Common myeloid progenitor, CD34-positive (primary cell): ENCODE measurements at regions not wholly inside any gene's neighbourhood (a gene's known extent, or its start where the extent isn't known, plus 50 kb on each side); places are given as distances from the start of the nearest gene placed in this dataset.
A peak's percentile ranks its signal among the peaks of the same experiment; 100 is the strongest.

Source experiments
- CTCF ChIA-PET: fragments of 350-600 bp; sonication (Branson Sonifier 250); formaldehyde crosslinking; loops from one replicate; lab custom pipeline; 2021; ENCODE audit warnings: antibody characterized with exemption; lab: Charles Lee
- POLR2A ChIA-PET: fragments of 350-600 bp; sonication (Branson Sonifier 250); formaldehyde crosslinking; loops from one replicate; lab custom pipeline; 2021; ENCODE audit warnings: antibody characterized with exemption; lab: Charles Lee
- DNase-seq, 3 donors: peaks; one replicate each; pipeline versions ENCODE4 v3.0.0 to v3.0.0-alpha.2; 2013
- H3K27ac ChIP-seq, 2 experiments: 1 replicate in 1 of 2; 2 replicates in 1 of 2; pipeline ENCODE4 v1.7.0; 2013; ENCODE audit warnings: inconsistent platforms in 2 of 2, low read length in 2 of 2, mild to moderate bottlenecking in 2 of 2, low read depth in 1 of 2, moderate library complexity in 1 of 2; ENCODE audit not compliant: severe bottlenecking in 2 of 2, insufficient read depth in 1 of 2, poor library complexity in 1 of 2
- H3K27me3 ChIP-seq, 5 experiments: replicated peaks in 2 of 5; 1 replicate in 3 of 5; 2 replicates in 2 of 5; pipeline versions ENCODE4 v1.6.1 to v1.7.0; 2013; ENCODE audit warnings: low read length in 4 of 5, mild to moderate bottlenecking in 2 of 5, moderate library complexity in 2 of 5, inconsistent platforms in 1 of 5; ENCODE audit not compliant: insufficient read depth in 5 of 5, control insufficient read depth in 4 of 5
- H3K36me3 ChIP-seq, 4 experiments: 1 replicate in 2 of 4; 2 replicates in 2 of 4; pipeline versions ENCODE4 v1.6.1 to v1.7.0; 2013; ENCODE audit warnings: low read length in 3 of 4, control low read depth in 1 of 4, mild to moderate bottlenecking in 1 of 4; ENCODE audit not compliant: control insufficient read depth in 4 of 4, insufficient read depth in 4 of 4
- H3K4me1 ChIP-seq, 4 experiments: 1 replicate in 3 of 4; 2 replicates in 1 of 4; pipeline versions ENCODE4 v1.6.1 to v1.7.1; 2013; ENCODE audit warnings: low read length in 3 of 4, mild to moderate bottlenecking in 3 of 4, control low read depth in 1 of 4, inconsistent platforms in 1 of 4, moderate library complexity in 1 of 4; ENCODE audit not compliant: control insufficient read depth in 4 of 4, insufficient read depth in 4 of 4; ENCODE audit errors: control extremely low read depth in 1 of 4
- H3K4me3 ChIP-seq, 7 experiments: 1 replicate in 4 of 7; 2 replicates in 3 of 7; pipeline versions ENCODE4 v1.5.1 to v1.7.0; 2013; ENCODE audit warnings: mild to moderate bottlenecking in 7 of 7, low read length in 6 of 7, moderate library complexity in 6 of 7, inconsistent platforms in 2 of 7, low read depth in 2 of 7, control low read depth in 1 of 7; ENCODE audit not compliant: insufficient read depth in 4 of 7, control insufficient read depth in 1 of 7; ENCODE audit errors: extremely low read depth in 1 of 7
- H3K9me3 ChIP-seq, 5 experiments: 1 replicate in 4 of 5; 2 replicates in 1 of 5; pipeline versions ENCODE4 v1.6.1 to v1.7.1; 2013; ENCODE audit warnings: low read length in 4 of 5, mild to moderate bottlenecking in 2 of 5, inconsistent platforms in 1 of 5, low read depth in 1 of 5, moderate library complexity in 1 of 5; ENCODE audit not compliant: control insufficient read depth in 4 of 5, insufficient read depth in 2 of 5; ENCODE audit errors: control extremely low read depth in 1 of 5
- WGBS: methylation state at CpG from one replicate; pipeline ENCODE4 v1.1.5; 2013; ENCODE audit not compliant: insufficient coverage; 5-methylcytosine and 5-hydroxymethylcytosine counted together

- no CpG with 5 or more reads among the region's 5 CpGs for WGBS
- Histone ChIP-seq H3K36me3 (no peaks in the 10 kb centered on the region), H3K27me3 (no peaks in the 10 kb centered on the region), H3K4me3 (peak overlapping the region in 1 of 7 experiments; percentile 39), H3K27ac (no peak overlapping the region), H3K9me3 (peaks cover 0 to 3% (median 0%) of the 10 kb centered on the region in 5 experiments), H3K4me1 (peaks cover 0 to 1% (median 0%) of the 10 kb centered on the region in 4 experiments)
- POLR2A ChIA-PET: no interaction called here
- CTCF ChIA-PET: interaction anchor here (0.6 to 1.3 kb wide), 11 partner anchors 8 to 783 kb away, joined by 3 to 4 read pairs (median 3); partner anchors contain the start of gene FER
- DNase-seq: peak; percentile 70 to 88 (median 85)
Measured at GRCh38 chr5:108681079-108681921, 66.4 kb upstream of the FER start.

GRCh38 chr5:108678091-108678490 is 69.6 kb upstream of the FER start:
- DNase-seq: no peak
- Histone ChIP-seq H3K4me1 (peaks cover 0 to 1% (median 0%) of the 10 kb centered on the region in 4 experiments), H3K27me3 (no peaks in the 10 kb centered on the region), H3K36me3 (no peaks in the 10 kb centered on the region), H3K27ac (no peak overlapping the region), H3K4me3 (no peak overlapping the region), H3K9me3 (peaks cover 0 to 1% (median 0%) of the 10 kb centered on the region in 5 experiments)
- WGBS: 100% methylated on average over 4 of the region's 4 CpGs
- ChIA-PET CTCF (interaction anchor here (0.7 to 1.1 kb wide), 2 partner anchors 15 to 36 kb away, joined by 3 to 4 read pairs; no protein-coding TSS in a partner anchor), POLR2A (no interaction called here)

- POLR2A ChIA-PET: no interaction called here
- Histone ChIP-seq H3K36me3 (no peaks in the 10 kb centered on the region), H3K4me3 (no peak overlapping the region), H3K27me3 (no peaks in the 10 kb centered on the region), H3K9me3 (no peaks in the 10 kb centered on the region), H3K4me1 (no peaks in the 10 kb centered on the region), H3K27ac (no peak overlapping the region)
- 96% methylated on average over 4 of the region's 5 CpGs for WGBS
- CTCF ChIA-PET: interaction anchor here (0.7 to 1.0 kb wide), 2 partner anchors 11 to 243 kb away, joined by 3 read pairs; no protein-coding TSS in a partner anchor
- no peak for DNase-seq
Measured at GRCh38 chr5:108675736-108676135, 72.0 kb upstream of the FER start.

GRCh38 chr5:108672639-108673038 is 75.1 kb upstream of the FER start:
- ChIA-PET CTCF (interaction anchor here (0.9 to 1.1 kb wide), 2 partner anchors 20 to 23 kb away, joined by 3 read pairs; no protein-coding TSS in a partner anchor), POLR2A (no interaction called here)

GRCh38 chr5:108670591-108671289 is 77.0 kb upstream of the FER start:
- WGBS: 95% methylated on average over 7 of the region's 7 CpGs
- CTCF ChIA-PET: interaction anchor here (1.1 kb wide), 1 partner anchor 33 kb away, joined by 3 read pairs; no protein-coding TSS in a partner anchor

More at GRCh38 chr5:108672639-108673038, 75.1 kb upstream of the FER start:
- no peaks in the 10 kb centered on the region for H3K9me3 ChIP-seq
- no peak overlapping the region for H3K4me3 ChIP-seq
- DNase-seq: no peak
- H3K36me3 ChIP-seq: no peaks in the 10 kb centered on the region
- no peaks in the 10 kb centered on the region for H3K4me1 ChIP-seq
- H3K27me3 ChIP-seq: no peaks in the 10 kb centered on the region
- 66% methylated on average over 2 of the region's 2 CpGs for WGBS
- H3K27ac ChIP-seq: no peak overlapping the region

GRCh38 chr5:108669462-108669861 is 78.2 kb upstream of the FER start:
- WGBS: no CpG with 5 or more reads among the region's 1 CpG
- Histone ChIP-seq H3K9me3 (no peaks in the 10 kb centered on the region), H3K4me1 (no peaks in the 10 kb centered on the region), H3K36me3 (no peaks in the 10 kb centered on the region), H3K4me3 (no peak overlapping the region), H3K27ac (no peak overlapping the region), H3K27me3 (no peaks in the 10 kb centered on the region)
- POLR2A ChIA-PET: no interaction called here
- CTCF ChIA-PET: interaction anchor here (1.2 kb wide), 1 partner anchor 9 kb away, joined by 3 read pairs; no protein-coding TSS in a partner anchor
- no peak for DNase-seq

More at GRCh38 chr5:108670591-108671289, 77.0 kb upstream of the FER start:
- H3K36me3 ChIP-seq: no peaks in the 10 kb centered on the region
- no peak overlapping the region for H3K27ac ChIP-seq
- H3K4me1 ChIP-seq: no peaks in the 10 kb centered on the region
- no peak for DNase-seq
- no peak overlapping the region for H3K4me3 ChIP-seq
- POLR2A ChIA-PET: no interaction called here
- no peaks in the 10 kb centered on the region for H3K9me3 ChIP-seq
- H3K27me3 ChIP-seq: no peaks in the 10 kb centered on the region
